GM21390 (cell line): ENCODE measurements at regions not wholly inside any gene's neighbourhood (a gene's known extent, or its start where the extent isn't known, plus 50 kb on each side); places are given as distances from the start of the nearest gene placed in this dataset.
"Not testable (repeated sequence)": the region's sequence is repeated elsewhere in the genome, so short reads cannot be mapped to it uniquely, and the experiment has no call there.

Experiments used
- ATAC-seq: cut with Tn5 transposase; IDR thresholded peaks from one replicate; pipeline ENCODE4 v1.9.1; 2021; ENCODE audit not compliant: unreplicated experiment

DNA sequence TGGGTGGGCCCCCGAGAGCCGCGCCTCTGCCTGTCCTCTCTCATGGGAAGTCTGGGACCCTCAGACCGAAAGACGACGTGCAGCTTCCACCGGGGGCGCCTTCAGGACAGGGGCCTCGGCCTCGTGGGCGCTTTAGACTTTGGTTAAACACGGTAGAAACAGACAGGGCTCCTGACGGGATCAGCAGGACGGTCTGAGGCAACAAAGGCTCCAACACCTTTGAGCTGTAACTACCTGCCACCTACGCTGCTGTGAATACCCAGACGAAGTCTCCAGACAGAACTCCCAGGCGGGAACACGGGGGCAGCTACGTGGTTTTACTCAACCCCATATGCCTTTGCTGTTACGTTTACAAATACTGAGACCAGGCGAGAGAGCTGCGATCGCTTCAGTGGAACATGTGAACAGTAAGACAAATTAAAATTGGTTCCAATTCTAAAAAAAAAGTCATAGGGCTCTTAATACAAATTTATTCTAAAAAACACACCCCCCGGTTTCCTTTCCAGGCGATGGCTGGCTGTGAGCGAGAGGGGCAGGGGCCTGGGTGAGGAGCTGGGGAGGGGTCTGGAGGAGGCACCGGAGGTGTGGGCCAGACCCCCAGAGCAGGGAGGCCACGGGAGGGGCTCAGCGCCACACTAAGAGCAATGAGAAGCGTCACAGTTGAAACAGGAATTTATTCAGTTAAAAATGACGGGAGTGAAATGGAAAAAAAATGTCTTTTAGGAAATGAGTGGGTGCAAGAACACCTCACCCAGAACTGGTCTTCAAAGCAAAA is 453.2 kb downstream of the QKI start:
- ATAC-seq: no peak

- ATAC-seq: no peak
Observed at GRCh38 chr6:163866192-163866591, 451.7 kb downstream of the QKI start.

DNA sequence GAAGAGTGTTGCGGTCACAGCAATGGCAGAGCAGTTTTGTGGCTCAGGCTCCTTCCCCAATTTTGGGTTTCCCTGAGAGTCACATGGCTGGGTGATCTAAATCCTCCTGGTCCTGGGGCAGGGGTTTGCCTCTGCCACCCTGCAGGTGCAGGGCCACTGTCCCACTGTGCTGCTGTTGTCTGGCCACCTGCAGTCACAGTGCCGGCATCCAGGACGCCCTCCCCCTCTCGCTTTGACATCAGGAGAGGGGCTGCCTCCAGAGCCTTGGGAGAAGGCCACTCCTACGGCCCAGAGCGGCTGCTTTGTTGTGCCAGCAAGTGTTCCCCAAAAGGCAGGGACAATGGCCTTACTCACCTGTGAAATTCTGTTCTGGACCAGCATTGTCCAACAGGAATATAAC is 449.0 kb downstream of the QKI start:
- ATAC-seq: no peak

GRCh38 chr6:163862701-163863100 is 448.2 kb downstream of the QKI start:
- no peak for ATAC-seq

DNA sequence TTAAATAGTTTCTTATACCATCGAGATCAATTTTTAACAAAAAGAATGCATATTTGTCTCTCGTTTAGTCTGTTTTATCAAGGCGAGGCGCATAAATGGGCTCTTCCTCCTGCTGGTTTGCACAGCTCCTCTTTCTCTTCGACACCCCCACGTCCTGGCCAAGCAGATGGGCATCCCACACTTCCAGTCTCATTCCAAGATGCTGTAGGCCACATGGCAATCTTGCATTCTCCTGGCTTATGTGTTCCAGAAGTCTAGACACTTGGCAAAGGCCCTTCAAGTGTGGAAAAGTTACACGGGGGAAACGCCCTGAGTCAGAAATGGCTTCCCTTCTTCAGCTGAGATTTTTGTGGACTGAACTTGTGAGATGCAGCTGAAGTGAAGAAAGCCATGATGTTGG is 447.1 kb downstream of the QKI start:
- ATAC-seq: no peak

- ATAC-seq: no peak
Observed at GRCh38 chr6:163860287-163861081, 446.0 kb downstream of the QKI start.

DNA sequence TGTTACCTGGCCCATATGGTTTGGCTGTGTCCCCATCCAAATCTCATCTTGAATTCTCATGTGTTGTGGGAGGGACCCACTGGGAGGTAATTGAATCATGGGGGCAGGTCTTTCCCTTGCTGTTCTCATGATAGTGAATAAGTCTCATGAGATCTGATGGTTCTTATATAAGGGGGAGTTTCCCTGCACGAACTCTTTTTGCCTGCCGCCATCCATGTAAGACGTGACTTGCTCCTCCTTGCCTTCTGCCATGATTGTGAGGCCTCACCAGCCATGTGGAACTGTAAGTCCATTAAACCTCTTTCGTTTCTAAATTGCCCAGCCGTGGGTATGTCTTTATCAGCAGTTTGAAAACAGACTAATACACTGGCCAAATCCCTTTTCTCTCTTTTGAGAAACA is 444.4 kb downstream of the QKI start:
- ATAC-seq: not testable (repeated sequence)

- ATAC-seq: no peak
Observed at GRCh38 chr6:163857421-163857820, 442.9 kb downstream of the QKI start.

DNA sequence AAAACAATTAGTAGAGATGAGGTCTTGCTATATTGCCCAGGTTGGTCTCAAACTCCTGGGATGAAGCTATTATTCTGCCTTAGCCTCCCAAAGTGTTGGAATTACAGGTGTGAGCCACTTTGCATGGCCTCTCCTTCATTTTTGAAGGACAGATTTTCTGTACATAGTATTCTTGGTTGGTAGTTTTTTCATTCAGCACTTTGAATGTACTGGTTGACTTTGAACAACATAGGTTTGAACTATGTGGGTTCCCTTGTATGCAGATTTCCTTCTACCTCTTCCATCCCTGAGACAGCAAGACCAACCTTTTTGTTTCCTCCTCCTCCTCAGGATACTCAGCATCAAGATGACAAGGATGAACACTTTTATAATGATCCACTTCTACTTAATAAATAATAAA is 436.4 kb downstream of the QKI start:
- ATAC-seq: no peak

GRCh38 chr6:163844761-163845160 is 430.2 kb downstream of the QKI start:
- no peak for ATAC-seq

- no peak for ATAC-seq
Observed at GRCh38 chr6:163844357-163844756, 429.8 kb downstream of the QKI start.

DNA sequence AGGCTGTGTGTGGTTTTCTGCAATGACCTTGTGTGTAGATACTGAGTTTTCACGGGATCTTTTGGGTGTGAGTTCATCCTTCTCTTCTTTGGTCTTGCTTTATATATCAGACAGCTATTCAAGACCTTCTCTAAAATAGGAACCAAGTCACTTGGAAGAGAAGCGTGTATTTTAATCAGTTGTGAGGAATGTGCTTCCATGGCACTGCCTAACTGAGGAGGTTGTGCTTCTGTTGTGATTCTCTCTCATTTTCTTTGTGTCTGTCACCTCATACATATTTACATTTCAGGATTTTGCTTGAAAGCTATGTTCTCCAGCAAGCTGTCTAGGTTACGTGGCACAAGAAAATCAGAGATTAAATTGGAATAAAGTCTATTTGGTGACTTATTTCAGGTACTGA is 428.7 kb downstream of the QKI start:
- no peak for ATAC-seq

GRCh38 chr6:163842467-163842866 is 427.9 kb downstream of the QKI start:
- no peak for ATAC-seq

GRCh38 chr6:163841733-163842132 is 427.2 kb downstream of the QKI start:
- no peak for ATAC-seq

DNA sequence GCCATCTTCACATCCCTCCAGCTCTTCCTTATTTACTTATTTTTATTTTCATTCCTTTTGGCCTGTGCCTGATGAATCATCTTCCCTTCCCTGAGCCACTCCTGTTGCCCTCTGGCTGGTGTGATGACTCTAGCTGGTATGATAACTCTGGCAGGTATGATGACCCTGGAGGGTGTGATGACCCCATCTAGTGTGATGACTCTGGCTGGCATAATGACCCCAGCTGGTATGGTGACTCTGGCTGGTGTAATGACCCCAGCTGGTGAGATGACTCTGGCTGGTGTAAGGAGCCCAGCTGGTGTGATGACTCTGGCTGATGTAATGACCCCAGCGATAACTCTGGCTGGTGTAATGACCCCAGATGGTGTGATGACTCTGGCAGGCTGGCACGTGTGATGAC is 426.8 kb downstream of the QKI start:
- no peak for ATAC-seq

- ATAC-seq: no peak
Observed at GRCh38 chr6:163840880-163841279, 426.4 kb downstream of the QKI start.

- ATAC-seq: no peak
Observed at GRCh38 chr6:163839296-163839695, 424.8 kb downstream of the QKI start.

- ATAC-seq: no peak
Observed at GRCh38 chr6:163837691-163838431, 423.3 kb downstream of the QKI start.

- ATAC-seq: no peak
Observed at GRCh38 chr6:163836876-163837690, 422.6 kb downstream of the QKI start.

GRCh38 chr6:163835439-163836171 is 421.1 kb downstream of the QKI start:
- ATAC-seq: no peak
